Calu3 (cell line): ENCODE measurements at regions not wholly inside any gene's neighbourhood (a gene's known extent, or its start where the extent isn't known, plus 50 kb on each side); places are given as distances from the start of the nearest gene placed in this dataset.

ENCODE experiments used
- BruUV-seq: library from RNA; stranded (reverse); fragments of 400-500 nt; replicated peaks from 2 replicates; lab custom pipeline; 2021; lab: Mats Ljungman, UMichigan
- CTCF ChIA-PET: fragments of 300-600 bp; sonication (Branson Sonifier 250); formaldehyde crosslinking; loops from one replicate; lab custom pipeline; 2022; ENCODE audit warnings: antibody characterized with exemption; lab: Charles Lee
- DNase-seq: peaks from one replicate; pipeline ENCODE4 v3.0.0; 2022
- H3K27ac Mint-ChIP-seq: one replicate; pipeline ENCODE4 v1.8.0; 2022; ENCODE audit warnings: mixed read lengths; ENCODE audit not compliant: unreplicated experiment
- H3K27me3 Mint-ChIP-seq: one replicate; pipeline ENCODE4 v1.8.0; 2022; ENCODE audit warnings: mixed read lengths; ENCODE audit not compliant: unreplicated experiment
- H3K36me3 Mint-ChIP-seq: one replicate; pipeline ENCODE4 v1.8.0; 2022; ENCODE audit warnings: mild to moderate bottlenecking, moderate library complexity, mixed read lengths; ENCODE audit not compliant: insufficient read depth, unreplicated experiment
- H3K4me1 Mint-ChIP-seq: one replicate; pipeline ENCODE4 v1.8.0; 2022; ENCODE audit warnings: mild to moderate bottlenecking, low read depth, mixed read lengths; ENCODE audit not compliant: unreplicated experiment
- H3K4me3 Mint-ChIP-seq: one replicate; pipeline ENCODE4 v1.8.0; 2022; ENCODE audit warnings: mild to moderate bottlenecking, low read depth, moderate library complexity, mixed read lengths; ENCODE audit not compliant: unreplicated experiment
- H3K9me3 Mint-ChIP-seq: one replicate; pipeline ENCODE4 v1.8.0; 2022; ENCODE audit warnings: low read depth, mixed read lengths; ENCODE audit not compliant: unreplicated experiment
- intact Hi-C: fragments of 100-400 bp; cut with micrococcal nuclease; formaldehyde crosslinking; loops from one replicate; pipeline ENCODE4 v1.10.0; 2022; ENCODE audit not compliant: unreplicated experiment
- TF ChIP-seq, protein P1 (sequence below): fragments of 200-600 bp; IDR thresholded peaks from one replicate; pipeline ENCODE4 v1.8.0; 2022; ENCODE audit warnings: antibody characterized with exemption; ENCODE audit not compliant: unreplicated experiment

DNA sequence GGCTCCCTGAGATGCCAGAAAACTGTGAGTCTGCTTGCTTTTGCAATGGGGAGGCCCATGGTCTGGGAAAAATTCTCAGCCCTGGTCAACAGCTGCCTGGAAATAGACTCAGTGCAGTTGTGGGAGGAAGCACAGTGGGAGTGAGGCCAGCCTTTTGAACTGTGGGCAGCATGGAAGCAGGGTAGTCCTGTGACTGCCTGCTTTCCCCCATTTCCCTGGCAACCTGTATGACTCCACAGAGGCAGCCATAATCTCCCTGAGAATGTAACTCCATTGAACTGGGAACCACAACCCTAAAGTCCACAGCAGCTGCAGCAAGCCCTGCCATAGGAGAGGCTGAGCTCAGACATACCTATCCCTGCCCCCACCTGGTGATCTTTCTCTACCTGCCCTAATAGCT is 494.6 kb upstream of the FAT3 start:
- intact Hi-C loops = no loop called here
- CTCF ChIA-PET = no interaction called here
- no TSS peak for BruUV-seq
- H3K4me1 Mint-ChIP-seq = no peaks in the 10 kb centered on the region
- TF ChIP-seq, protein P1, sequence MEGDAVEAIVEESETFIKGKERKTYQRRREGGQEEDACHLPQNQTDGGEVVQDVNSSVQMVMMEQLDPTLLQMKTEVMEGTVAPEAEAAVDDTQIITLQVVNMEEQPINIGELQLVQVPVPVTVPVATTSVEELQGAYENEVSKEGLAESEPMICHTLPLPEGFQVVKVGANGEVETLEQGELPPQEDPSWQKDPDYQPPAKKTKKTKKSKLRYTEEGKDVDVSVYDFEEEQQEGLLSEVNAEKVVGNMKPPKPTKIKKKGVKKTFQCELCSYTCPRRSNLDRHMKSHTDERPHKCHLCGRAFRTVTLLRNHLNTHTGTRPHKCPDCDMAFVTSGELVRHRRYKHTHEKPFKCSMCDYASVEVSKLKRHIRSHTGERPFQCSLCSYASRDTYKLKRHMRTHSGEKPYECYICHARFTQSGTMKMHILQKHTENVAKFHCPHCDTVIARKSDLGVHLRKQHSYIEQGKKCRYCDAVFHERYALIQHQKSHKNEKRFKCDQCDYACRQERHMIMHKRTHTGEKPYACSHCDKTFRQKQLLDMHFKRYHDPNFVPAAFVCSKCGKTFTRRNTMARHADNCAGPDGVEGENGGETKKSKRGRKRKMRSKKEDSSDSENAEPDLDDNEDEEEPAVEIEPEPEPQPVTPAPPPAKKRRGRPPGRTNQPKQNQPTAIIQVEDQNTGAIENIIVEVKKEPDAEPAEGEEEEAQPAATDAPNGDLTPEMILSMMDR = no peak
- no peak overlapping the region for H3K4me3 Mint-ChIP-seq
- no peaks in the 10 kb centered on the region for H3K36me3 Mint-ChIP-seq
- no peak overlapping the region for H3K27ac Mint-ChIP-seq
- H3K9me3 Mint-ChIP-seq = no peaks in the 10 kb centered on the region
- DNase-seq = no peak
- no peaks in the 10 kb centered on the region for H3K27me3 Mint-ChIP-seq

DNA sequence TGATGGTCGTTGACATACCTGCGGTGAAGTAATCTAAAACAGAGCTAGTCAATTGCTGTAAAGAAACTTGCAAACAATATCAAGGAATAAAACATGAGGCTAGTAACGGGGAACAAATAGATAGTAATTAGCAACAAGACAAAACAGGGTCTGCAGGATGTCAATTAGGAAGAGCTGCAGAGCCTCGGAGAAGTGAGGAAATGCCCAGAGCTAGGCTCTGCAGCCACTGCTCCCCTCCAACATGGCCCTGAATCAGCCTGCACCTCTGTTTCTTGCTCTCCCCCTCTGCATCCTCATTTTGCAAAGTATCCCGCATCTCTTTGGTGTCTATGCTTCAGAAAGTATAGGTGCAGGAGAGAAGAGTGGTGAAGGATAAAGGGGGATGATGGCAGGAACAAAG is 507.4 kb upstream of the FAT3 start:
- Mint-ChIP-seq H3K4me1 (no peaks in the 10 kb centered on the region), H3K27ac (no peak overlapping the region), H3K4me3 (no peak overlapping the region), H3K9me3 (peaks cover 7% of the 10 kb centered on the region), H3K36me3 (no peaks in the 10 kb centered on the region), H3K27me3 (no peaks in the 10 kb centered on the region)
- intact Hi-C loops = no loop called here
- CTCF ChIA-PET = no interaction called here
- TF ChIP-seq, protein P1 = no peak
- no TSS peak for BruUV-seq
- no peak for DNase-seq

DNA sequence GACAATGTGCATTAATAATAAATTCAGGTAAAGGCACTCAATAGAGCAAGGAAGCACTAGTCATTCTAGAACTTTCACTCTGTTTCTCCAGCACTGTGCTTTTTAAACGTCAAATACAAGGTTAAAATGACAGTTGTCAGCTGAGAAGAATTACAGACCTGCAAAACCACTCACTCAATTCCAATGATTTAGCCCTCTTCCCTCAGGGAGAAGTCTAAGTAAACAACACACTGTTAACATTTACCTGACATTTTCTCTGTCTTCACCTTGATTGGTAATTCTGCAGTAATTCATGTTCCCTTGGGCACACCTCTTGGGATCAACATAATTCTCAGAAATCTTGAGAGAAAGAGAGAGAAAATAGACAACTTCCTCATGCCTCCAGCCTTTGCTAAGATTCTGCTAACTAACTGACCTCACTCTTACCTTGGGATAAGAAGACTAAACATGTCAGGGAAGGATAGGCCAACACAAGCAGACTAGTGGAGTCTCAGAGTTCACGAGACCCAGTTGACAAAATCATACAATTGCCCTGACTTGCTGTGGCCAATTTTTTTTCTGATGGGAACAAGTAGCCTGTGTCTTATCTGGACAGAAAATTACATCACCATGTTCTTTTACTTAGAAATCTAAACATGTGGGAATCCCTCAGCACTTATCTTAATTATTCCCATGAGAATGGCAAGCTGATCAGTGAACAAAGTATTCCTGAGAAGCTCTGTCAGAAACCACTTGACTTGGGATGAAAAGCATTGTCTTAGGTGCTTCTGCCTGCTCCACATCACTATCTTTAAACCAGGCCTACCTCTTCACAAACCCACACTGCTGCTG is 516.8 kb upstream of the FAT3 start:
- no peak overlapping the region for H3K27ac Mint-ChIP-seq
- CTCF ChIA-PET = no interaction called here
- H3K27me3 Mint-ChIP-seq = no peaks in the 10 kb centered on the region
- no peak for DNase-seq
- H3K9me3 Mint-ChIP-seq = no peaks in the 10 kb centered on the region
- intact Hi-C loops = no loop called here
- H3K4me1 Mint-ChIP-seq = peaks cover 6% of the 10 kb centered on the region
- TF ChIP-seq, protein P1 = no peak
- H3K36me3 Mint-ChIP-seq = no peaks in the 10 kb centered on the region
- BruUV-seq = no TSS peak
- no peak overlapping the region for H3K4me3 Mint-ChIP-seq

DNA sequence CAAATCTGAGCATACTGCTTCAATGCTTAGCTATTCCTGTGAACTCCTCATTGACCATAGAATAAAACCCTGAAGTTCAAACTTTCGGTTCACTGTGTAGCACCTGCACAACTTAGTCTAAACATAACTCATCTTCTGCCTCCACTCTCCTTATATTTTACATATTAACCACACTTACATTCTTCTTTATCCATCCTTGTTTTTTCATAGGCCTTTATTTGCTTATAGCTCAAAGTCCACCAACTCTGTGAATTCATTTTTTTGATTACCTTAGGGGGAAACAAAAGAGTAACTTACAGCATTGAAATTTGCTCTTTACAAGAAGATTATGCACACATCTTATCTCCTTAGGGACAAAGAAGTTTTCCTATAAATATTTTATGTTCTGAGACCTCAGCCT is 521.6 kb upstream of the FAT3 start:
- CTCF ChIA-PET = no interaction called here
- Mint-ChIP-seq H3K36me3 (no peaks in the 10 kb centered on the region), H3K27ac (no peak overlapping the region), H3K4me3 (no peak overlapping the region), H3K27me3 (no peaks in the 10 kb centered on the region), H3K4me1 (peaks cover 11% of the 10 kb centered on the region), H3K9me3 (no peaks in the 10 kb centered on the region)
- TF ChIP-seq, protein P1 = no peak
- intact Hi-C loops = no loop called here
- BruUV-seq = no TSS peak
- DNase-seq = no peak
